Osteoblast (primary cell): ENCODE measurements at regions not wholly inside any gene's neighbourhood (a gene's known extent, or its start where the extent isn't known, plus 50 kb on each side); places are given as distances from the start of the nearest gene placed in this dataset.

ENCODE experiments used
- DNase-seq: peaks from one replicate; pipeline ENCODE4 v3.0.0; 2011; ENCODE audit warnings: low spot score, mixed read lengths; ENCODE audit not compliant: insufficient read length; ENCODE audit errors: missing footprints
- H2AFZ ChIP-seq: 2 replicates; pipeline ENCODE4 v1.6.0; 2011; ENCODE audit warnings: mild to moderate bottlenecking, low read length
- H3K27ac ChIP-seq: 2 replicates; pipeline ENCODE4 v1.5.1; 2011; ENCODE audit warnings: mild to moderate bottlenecking, low read depth, low read length, moderate library complexity
- H3K27me3 ChIP-seq: 2 replicates; pipeline ENCODE4 v1.6.0; 2012; ENCODE audit warnings: mild to moderate bottlenecking, control low read depth, inconsistent platforms, low read length, moderate library complexity; ENCODE audit not compliant: insufficient read depth
- H3K36me3 ChIP-seq: 2 replicates; pipeline ENCODE4 v1.5.1; 2011; ENCODE audit warnings: mild to moderate bottlenecking, low read length, control low read depth, moderate library complexity; ENCODE audit not compliant: insufficient read depth
- H3K4me1 ChIP-seq: 2 replicates; pipeline ENCODE4 v1.5.1; 2011; ENCODE audit warnings: mild to moderate bottlenecking, low read length, control low read depth, moderate library complexity; ENCODE audit not compliant: insufficient read depth
- H3K4me2 ChIP-seq: 2 replicates; pipeline ENCODE4 v1.6.0; 2011; ENCODE audit warnings: mild to moderate bottlenecking, low read length; ENCODE audit not compliant: insufficient read depth
- H3K4me3 ChIP-seq: fragments of 200-600 bp; sonication (generic); 3 replicates; pipeline ENCODE4 v1.5.1; 2012; ENCODE audit warnings: mild to moderate bottlenecking, low read length, inconsistent platforms; ENCODE audit not compliant: insufficient read depth
- H3K79me2 ChIP-seq: 2 replicates; pipeline ENCODE4 v1.6.0; 2012; ENCODE audit warnings: mild to moderate bottlenecking, low read length, control low read depth, inconsistent platforms; ENCODE audit not compliant: insufficient read depth
- H3K9me3 ChIP-seq: 2 replicates; pipeline ENCODE4 v1.5.1; 2011; ENCODE audit warnings: low read depth, low read length, control low read depth
- H4K20me1 ChIP-seq: 2 replicates; pipeline ENCODE4 v1.6.0; 2012; ENCODE audit warnings: mild to moderate bottlenecking, low read length, control low read depth; ENCODE audit not compliant: insufficient read depth
- CTCF ChIP-seq: IDR thresholded peaks from 2 replicates; pipeline ENCODE4 v1.5.1; 2011; ENCODE audit warnings: mild to moderate bottlenecking, low read depth, low read length, moderate library complexity; ENCODE audit errors: extremely low read depth

GRCh38 chr12:115857160-115857920, 420.2 kb downstream of the MED13L start:
- no peak for DNase-seq
- TF ChIP-seq CTCF, result no peak
- H3K79me2 ChIP-seq, result no peaks in the 10 kb centered on the region

GRCh38 chr12:115852054-115852453, 425.4 kb downstream of the MED13L start:
- TF ChIP-seq CTCF, result no peak
- Histone ChIP-seq H3K27me3 (no peaks in the 10 kb centered on the region), H2AFZ (no peak overlapping the region), H3K4me2 (no peak overlapping the region), H3K36me3 (no peaks in the 10 kb centered on the region), H3K4me3 (no peak overlapping the region), H3K9me3 (no peaks in the 10 kb centered on the region), H4K20me1 (no peaks in the 10 kb centered on the region), H3K27ac (no peak overlapping the region), H3K4me1 (no peaks in the 10 kb centered on the region), H3K79me2 (no peaks in the 10 kb centered on the region)
- DNase-seq, result no peak

More at GRCh38 chr12:115857160-115857920, 420.2 kb downstream of the MED13L start:
- Histone ChIP-seq H3K27ac (no peak overlapping the region), H2AFZ (no peak overlapping the region), H3K4me2 (no peak overlapping the region), H3K4me1 (no peaks in the 10 kb centered on the region), H4K20me1 (no peaks in the 10 kb centered on the region), H3K9me3 (no peaks in the 10 kb centered on the region), H3K36me3 (no peaks in the 10 kb centered on the region), H3K4me3 (no peak overlapping the region), H3K27me3 (peaks cover 5% of the 10 kb centered on the region)

GRCh38 chr12:115850957-115851356, 426.5 kb downstream of the MED13L start:
- Histone ChIP-seq H3K27ac (no peak overlapping the region), H3K4me1 (no peaks in the 10 kb centered on the region), H4K20me1 (no peaks in the 10 kb centered on the region), H3K4me3 (no peak overlapping the region), H3K27me3 (no peaks in the 10 kb centered on the region), H3K79me2 (no peaks in the 10 kb centered on the region), H3K9me3 (no peaks in the 10 kb centered on the region), H3K4me2 (no peak overlapping the region), H3K36me3 (no peaks in the 10 kb centered on the region), H2AFZ (no peak overlapping the region)
- TF ChIP-seq CTCF, result no peak
- no peak for DNase-seq

GRCh38 chr12:115849262-115849943, 428.1 kb downstream of the MED13L start:
- Histone ChIP-seq H3K27ac (no peak overlapping the region), H3K79me2 (no peaks in the 10 kb centered on the region), H3K4me1 (no peaks in the 10 kb centered on the region), H3K9me3 (no peaks in the 10 kb centered on the region), H3K36me3 (no peaks in the 10 kb centered on the region), H3K4me3 (no peak overlapping the region), H2AFZ (no peak overlapping the region), H3K27me3 (no peaks in the 10 kb centered on the region), H3K4me2 (no peak overlapping the region), H4K20me1 (no peaks in the 10 kb centered on the region)
- no peak for TF ChIP-seq CTCF
- no peak for DNase-seq
